Stimulated activated memory B cell treated with anti-CD40 and anti-IgM and Interleukin-4, amounts not matched to agents 10 μg/mL and 1 μg/mL and 100 μg/mL, for 72 hours (primary cell): ENCODE measurements at regions not wholly inside any gene's neighbourhood (a gene's known extent, or its start where the extent isn't known, plus 50 kb on each side); places are given as distances from the start of the nearest gene placed in this dataset.

Experiments used
- ATAC-seq: fragments of 150-1000 bp; cut with Tn5 transposase; 2 replicates; pipeline ENCODE4 v1.10.0; 2021
- H3K27ac Mint-ChIP-seq: one replicate; pipeline ENCODE4 v1.8.0; 2022; ENCODE audit warnings: mild to moderate bottlenecking, mixed read lengths
- H3K27me3 Mint-ChIP-seq: one replicate; pipeline ENCODE4 v1.8.0; 2022; ENCODE audit warnings: mixed read lengths
- H3K36me3 Mint-ChIP-seq: one replicate; pipeline ENCODE4 v1.8.0; 2022; ENCODE audit warnings: mixed read lengths
- H3K4me1 Mint-ChIP-seq: one replicate; pipeline ENCODE4 v1.8.0; 2022; ENCODE audit warnings: mixed read lengths
- H3K4me3 Mint-ChIP-seq: one replicate; pipeline ENCODE4 v1.8.0; 2022; ENCODE audit warnings: mild to moderate bottlenecking, moderate library complexity, mixed read lengths
- H3K9me3 Mint-ChIP-seq: one replicate; pipeline ENCODE4 v1.8.0; 2022; ENCODE audit warnings: mixed read lengths

DNA sequence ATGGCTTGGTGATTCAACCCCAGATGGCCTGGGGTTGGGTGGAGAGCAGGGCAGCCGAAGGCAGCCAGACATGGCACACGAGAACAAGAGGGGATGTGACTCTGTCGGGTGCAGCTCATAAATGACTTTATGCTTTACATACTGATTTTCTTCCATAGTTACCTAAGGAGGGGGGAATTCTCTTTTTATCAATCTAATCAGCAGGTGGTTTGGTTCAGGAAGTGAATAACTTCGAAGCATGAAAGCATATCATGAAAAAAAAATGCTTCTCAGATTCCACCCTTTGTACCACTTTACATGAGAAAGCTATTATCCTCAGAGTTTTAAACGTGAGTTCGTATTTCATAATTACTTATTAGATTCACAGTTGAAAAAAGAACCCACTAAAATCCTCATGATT, 908.9 kb upstream of the LCORL start:
- Mint-ChIP-seq H3K36me3 (no peaks in the 10 kb centered on the region), H3K4me3 (no peak overlapping the region), H3K4me1 (no peaks in the 10 kb centered on the region), H3K27ac (no peak overlapping the region), H3K9me3 (peaks cover 2% of the 10 kb centered on the region), H3K27me3 (no peaks in the 10 kb centered on the region)
- no peak for ATAC-seq

DNA sequence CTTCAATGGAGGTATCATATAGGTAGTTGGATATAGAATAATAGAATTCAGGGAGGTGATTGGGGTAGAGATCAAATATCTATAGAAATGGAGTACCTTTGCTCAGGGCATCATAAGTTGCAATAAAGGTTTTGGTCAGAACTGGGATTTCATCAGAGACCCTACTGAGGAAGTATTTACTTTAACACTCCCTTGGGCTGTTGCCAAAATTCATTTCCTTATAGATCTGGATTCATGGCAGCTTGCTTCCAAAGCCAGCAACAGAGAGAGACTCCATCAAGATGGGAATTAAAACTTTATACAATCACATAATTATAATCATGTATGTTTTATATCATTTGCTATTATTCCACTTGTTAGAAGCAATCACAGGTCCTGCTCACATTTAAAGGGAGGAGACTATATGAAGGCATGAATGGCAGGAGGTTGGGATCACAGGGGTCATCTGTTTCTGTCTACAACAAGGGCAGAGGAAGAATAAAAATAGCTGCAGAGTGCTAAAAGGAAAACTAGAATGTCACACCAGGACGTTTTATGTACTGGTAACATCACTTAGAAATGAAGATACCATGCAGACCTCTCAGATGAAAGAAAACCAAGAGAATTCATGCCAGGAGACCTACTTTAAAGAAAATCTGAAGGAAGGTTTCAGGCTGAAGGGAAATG, 902.1 kb upstream of the LCORL start:
- H3K4me1 Mint-ChIP-seq: no peaks in the 10 kb centered on the region
- H3K27ac Mint-ChIP-seq: no peak overlapping the region

GRCh38 chr4:18917689-18918088, 896.1 kb upstream of the LCORL start:
- Mint-ChIP-seq H3K9me3 (peaks cover 6% of the 10 kb centered on the region), H3K36me3 (no peaks in the 10 kb centered on the region), H3K4me1 (no peaks in the 10 kb centered on the region), H3K27me3 (no peaks in the 10 kb centered on the region), H3K27ac (no peak overlapping the region), H3K4me3 (no peak overlapping the region)
- ATAC-seq: no peak

More for the DNA sequence above, 902.1 kb upstream of the LCORL start:
- Mint-ChIP-seq H3K9me3 (no peaks in the 10 kb centered on the region), H3K36me3 (no peaks in the 10 kb centered on the region), H3K4me3 (no peak overlapping the region), H3K27me3 (no peaks in the 10 kb centered on the region)
- no peak for ATAC-seq

DNA sequence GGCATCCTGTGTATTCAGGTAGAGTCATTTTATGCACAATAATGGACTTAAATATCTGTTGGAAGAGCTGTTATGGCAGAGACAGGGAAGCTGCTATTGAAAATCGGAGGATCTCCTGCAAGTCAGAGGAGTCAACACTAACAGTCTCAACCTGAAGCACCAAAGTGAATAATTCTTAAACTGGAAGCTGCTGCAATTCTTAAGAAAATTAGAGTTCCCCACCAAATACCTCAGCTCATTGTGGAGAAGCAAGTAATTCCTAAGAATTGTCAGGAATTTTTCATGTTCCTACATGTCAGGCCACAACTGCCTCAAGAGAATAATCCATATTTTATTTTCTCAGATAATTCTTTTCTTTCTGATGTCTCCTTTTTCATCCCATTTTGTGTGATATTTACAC, 892.6 kb upstream of the LCORL start:
- Mint-ChIP-seq H3K27me3 (no peaks in the 10 kb centered on the region), H3K27ac (no peak overlapping the region), H3K9me3 (peaks cover 14% of the 10 kb centered on the region), H3K36me3 (no peaks in the 10 kb centered on the region), H3K4me3 (no peak overlapping the region), H3K4me1 (no peaks in the 10 kb centered on the region)
- no peak for ATAC-seq

DNA sequence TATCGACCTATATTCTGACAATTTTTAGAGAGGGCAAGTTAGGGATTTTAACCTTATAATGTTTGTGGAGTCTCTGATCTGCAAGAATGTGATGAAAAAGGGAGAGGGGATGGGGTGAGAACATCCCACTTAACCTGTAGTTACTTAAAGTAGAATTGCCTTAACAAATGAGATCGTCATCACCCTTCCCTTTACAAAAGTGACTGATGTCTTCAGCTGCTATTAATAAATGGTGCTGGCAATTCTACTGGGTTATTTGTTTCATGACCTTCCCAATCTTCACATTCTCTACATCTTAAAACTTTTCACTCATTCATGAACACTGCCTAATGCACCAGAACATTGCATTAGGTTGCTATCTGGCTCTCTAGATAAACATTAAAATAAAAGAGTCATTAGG, 873.4 kb upstream of the LCORL start:
- no peaks in the 10 kb centered on the region for H3K4me1 Mint-ChIP-seq
- H3K9me3 Mint-ChIP-seq: no peaks in the 10 kb centered on the region
- no peak overlapping the region for H3K4me3 Mint-ChIP-seq
- H3K27me3 Mint-ChIP-seq: no peaks in the 10 kb centered on the region
- ATAC-seq: no peak
- H3K27ac Mint-ChIP-seq: no peak overlapping the region
- no peaks in the 10 kb centered on the region for H3K36me3 Mint-ChIP-seq

DNA sequence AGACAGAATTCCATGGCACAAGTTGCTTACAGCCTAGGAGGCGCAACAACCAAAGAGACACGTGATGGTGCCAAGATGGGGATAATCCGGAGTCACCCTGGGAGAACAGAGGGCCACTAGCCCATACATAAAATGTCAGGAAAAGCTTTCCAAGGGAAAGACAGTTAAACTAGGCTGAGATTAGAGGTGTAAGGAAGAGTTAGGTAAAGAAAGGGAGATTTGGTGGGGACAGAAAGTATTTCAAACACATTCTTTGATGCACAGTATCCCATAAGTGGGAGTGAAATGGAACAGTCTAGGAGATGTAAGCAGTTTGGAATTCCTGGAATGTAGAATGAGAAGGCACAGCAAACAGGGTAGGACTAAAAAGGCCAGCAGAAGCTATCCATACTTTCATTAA, 860.9 kb upstream of the LCORL start:
- H3K36me3 Mint-ChIP-seq: no peaks in the 10 kb centered on the region
- no peak for ATAC-seq
- H3K4me1 Mint-ChIP-seq: no peaks in the 10 kb centered on the region
- H3K27ac Mint-ChIP-seq: no peak overlapping the region
- no peak overlapping the region for H3K4me3 Mint-ChIP-seq
- H3K27me3 Mint-ChIP-seq: no peaks in the 10 kb centered on the region
- H3K9me3 Mint-ChIP-seq: no peaks in the 10 kb centered on the region

GRCh38 chr4:18881556-18881955, 860.0 kb upstream of the LCORL start:
- Mint-ChIP-seq H3K36me3 (no peaks in the 10 kb centered on the region), H3K27ac (no peak overlapping the region), H3K4me3 (no peak overlapping the region), H3K9me3 (no peaks in the 10 kb centered on the region), H3K4me1 (no peaks in the 10 kb centered on the region), H3K27me3 (no peaks in the 10 kb centered on the region)
- no peak for ATAC-seq

- H3K4me3 Mint-ChIP-seq: no peak overlapping the region
- no peaks in the 10 kb centered on the region for H3K9me3 Mint-ChIP-seq
- no peak overlapping the region for H3K27ac Mint-ChIP-seq
- no peaks in the 10 kb centered on the region for H3K27me3 Mint-ChIP-seq
- H3K36me3 Mint-ChIP-seq: no peaks in the 10 kb centered on the region
- H3K4me1 Mint-ChIP-seq: no peaks in the 10 kb centered on the region
- ATAC-seq: no peak
These were observed 859.3 kb upstream of the LCORL start for GRCh38 chr4:18880871-18881270.

DNA sequence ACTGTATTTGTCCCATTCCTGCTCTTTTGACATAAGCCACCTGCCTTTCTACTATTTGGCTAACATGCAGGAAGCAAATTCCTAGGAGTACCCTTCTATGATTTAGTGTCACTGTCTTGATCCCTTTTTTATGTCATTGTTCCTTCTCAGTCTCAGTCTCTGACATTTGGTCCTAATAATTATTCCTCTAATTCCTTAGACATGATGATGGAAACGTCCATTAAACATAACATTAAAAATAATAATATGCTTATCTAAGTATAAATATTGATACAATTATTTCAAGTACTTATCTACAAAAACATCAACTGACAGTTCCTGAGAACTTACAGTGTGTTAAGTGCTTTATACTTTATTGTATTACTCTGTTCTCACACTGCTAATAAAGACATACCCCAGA, 857.0 kb upstream of the LCORL start:
- Mint-ChIP-seq H3K36me3 (no peaks in the 10 kb centered on the region), H3K4me3 (no peak overlapping the region), H3K27ac (no peak overlapping the region), H3K27me3 (no peaks in the 10 kb centered on the region), H3K9me3 (peaks cover 2% of the 10 kb centered on the region), H3K4me1 (no peaks in the 10 kb centered on the region)
- ATAC-seq: no peak

- peaks cover 8% of the 10 kb centered on the region for H3K9me3 Mint-ChIP-seq
- no peak overlapping the region for H3K27ac Mint-ChIP-seq
- H3K4me1 Mint-ChIP-seq: no peaks in the 10 kb centered on the region
- no peak overlapping the region for H3K4me3 Mint-ChIP-seq
- no peaks in the 10 kb centered on the region for H3K36me3 Mint-ChIP-seq
- no peak for ATAC-seq
- no peaks in the 10 kb centered on the region for H3K27me3 Mint-ChIP-seq
These were observed 847.6 kb upstream of the LCORL start for GRCh38 chr4:18869166-18869565.

DNA sequence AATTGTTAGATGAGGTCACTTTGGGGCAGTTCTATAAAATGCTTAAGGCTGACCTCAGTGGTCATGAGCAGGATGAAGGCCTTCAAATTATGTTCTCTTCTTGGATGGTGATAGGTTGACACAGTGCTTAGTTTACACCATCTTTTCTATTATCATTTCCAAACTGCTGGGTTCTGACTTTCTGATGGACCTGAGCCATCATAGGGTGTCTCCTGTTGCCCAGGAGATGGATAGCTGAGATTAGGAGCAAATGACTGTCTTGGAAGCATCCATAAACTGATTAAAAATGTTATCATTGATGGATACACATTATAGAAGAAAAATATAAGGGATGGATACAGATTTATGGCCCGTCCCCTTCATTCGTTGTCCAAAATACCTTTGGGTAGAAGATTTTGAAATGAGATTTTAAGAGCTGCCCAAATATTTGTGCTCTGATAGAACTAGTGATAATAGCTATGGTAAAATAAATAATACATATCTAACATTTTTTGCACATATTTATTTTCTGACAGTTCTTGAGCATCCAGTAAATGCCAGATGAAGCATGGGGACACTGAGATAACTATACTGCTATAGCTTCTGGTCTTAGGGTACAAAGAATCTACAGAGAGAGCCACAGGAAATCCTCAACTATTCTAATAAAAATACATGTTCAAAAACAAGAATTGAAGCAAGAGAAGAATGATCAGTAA, 839.4 kb upstream of the LCORL start:
- no peaks in the 10 kb centered on the region for H3K4me1 Mint-ChIP-seq
- H3K36me3 Mint-ChIP-seq: no peaks in the 10 kb centered on the region
- no peak overlapping the region for H3K27ac Mint-ChIP-seq
- no peaks in the 10 kb centered on the region for H3K9me3 Mint-ChIP-seq
- ATAC-seq: no peak
- no peak overlapping the region for H3K4me3 Mint-ChIP-seq
- H3K27me3 Mint-ChIP-seq: no peaks in the 10 kb centered on the region

GRCh38 chr4:18859468-18859867, 837.9 kb upstream of the LCORL start:
- Mint-ChIP-seq H3K9me3 (no peaks in the 10 kb centered on the region), H3K27me3 (no peaks in the 10 kb centered on the region), H3K36me3 (no peaks in the 10 kb centered on the region), H3K27ac (no peak overlapping the region), H3K4me3 (no peak overlapping the region), H3K4me1 (no peaks in the 10 kb centered on the region)
- ATAC-seq: no peak

- H3K36me3 Mint-ChIP-seq: no peaks in the 10 kb centered on the region
- H3K4me3 Mint-ChIP-seq: no peak overlapping the region
- H3K9me3 Mint-ChIP-seq: no peaks in the 10 kb centered on the region
- H3K27me3 Mint-ChIP-seq: no peaks in the 10 kb centered on the region
- ATAC-seq: peak; percentile 39
- H3K4me1 Mint-ChIP-seq: no peaks in the 10 kb centered on the region
- no peak overlapping the region for H3K27ac Mint-ChIP-seq
These were observed 836.8 kb upstream of the LCORL start for GRCh38 chr4:18858229-18858922.

- Mint-ChIP-seq H3K4me3 (no peak overlapping the region), H3K4me1 (no peaks in the 10 kb centered on the region), H3K36me3 (no peaks in the 10 kb centered on the region), H3K9me3 (peaks cover 4% of the 10 kb centered on the region), H3K27ac (no peak overlapping the region), H3K27me3 (no peaks in the 10 kb centered on the region)
- no peak for ATAC-seq
These were observed 829.3 kb upstream of the LCORL start for GRCh38 chr4:18850867-18851266.

GRCh38 chr4:18847249-18847890, 825.8 kb upstream of the LCORL start:
- no peaks in the 10 kb centered on the region for H3K27me3 Mint-ChIP-seq
- no peak for ATAC-seq
- H3K27ac Mint-ChIP-seq: no peak overlapping the region
- no peaks in the 10 kb centered on the region for H3K4me1 Mint-ChIP-seq
- H3K4me3 Mint-ChIP-seq: no peak overlapping the region
- no peaks in the 10 kb centered on the region for H3K36me3 Mint-ChIP-seq
- H3K9me3 Mint-ChIP-seq: peaks cover 7% of the 10 kb centered on the region
